GM12878 (cell line): ENCODE measurements at regions not wholly inside any gene's neighbourhood (a gene's known extent, or its start where the extent isn't known, plus 50 kb on each side); places are given as distances from the start of the nearest gene placed in this dataset.

Experiments used
- ATAC-seq: fragments of 200-7000 bp; cut with Tn5 transposase; 3 replicates; pipeline ENCODE4 v1.9.1; 2020; ENCODE audit warnings: mild to moderate bottlenecking, moderate library complexity
- BruUV-seq: library from RNA; stranded (reverse); fragments of 400-500 nt; replicated peaks from 2 replicates; lab custom pipeline; 2021; lab: Mats Ljungman, UMichigan
- CTCF ChIA-PET: fragments of 300-600 bp; sonication (Branson Sonifier 250); formaldehyde crosslinking; extraction: SDS; loops from one replicate; lab custom pipeline; 2021; ENCODE audit warnings: inconsistent platforms; lab: Yijun Ruan, JAX
- POLR2A ChIA-PET: fragments of 350-600 bp; formaldehyde crosslinking; extraction: SDS; loops from one replicate; lab custom pipeline; 2021; ENCODE audit warnings: inconsistent platforms; lab: Charles Lee
- RAD21 ChIA-PET: fragments of 300-600 bp; sonication (Branson Sonifier 250); formaldehyde crosslinking; loops from one replicate; lab custom pipeline; 2023; ENCODE audit warnings: antibody characterized with exemption; ENCODE audit not compliant: unreplicated experiment; lab: Charles Lee
- SMC1A ChIA-PET: fragments of 300-600 bp; sonication (Branson Sonifier 250); formaldehyde crosslinking; loops from one replicate; lab custom pipeline; 2023; ENCODE audit not compliant: unreplicated experiment, uncharacterized antibody; lab: Charles Lee
- DNase-seq: peaks from one replicate; pipeline ENCODE4 v3.0.0-alpha.2; 2011; ENCODE audit warnings: low read depth, low spot score
- FAIRE-seq: peaks from 3 replicates; lab custom pipeline; 2011; peaks lifted over from hg19 to GRCh38; lab: Jason Lieb, UNC
- H2AFZ ChIP-seq: 2 replicates; pipeline ENCODE4 v1.6.0; 2011; ENCODE audit warnings: low read depth, low read length, control low read depth; ENCODE audit not compliant: control insufficient read depth
- H3K27ac ChIP-seq: 2 replicates; pipeline ENCODE4 v1.5.1; 2011; ENCODE audit warnings: control low read depth; ENCODE audit not compliant: control insufficient read depth, insufficient read depth
- H3K27me3 ChIP-seq, 2 experiments: replicated peaks in 1 of 2; 2 replicates each; pipeline versions ENCODE4 v1.6.0 to v1.6.1; 2011; ENCODE audit warnings: low read length in 1 of 2; ENCODE audit not compliant: control insufficient read depth in 2 of 2, insufficient read depth in 2 of 2
- H3K36me3 ChIP-seq, 2 experiments: 2 replicates each; pipeline ENCODE4 v1.5.1; 2011; ENCODE audit warnings: low read length in 1 of 2; ENCODE audit not compliant: control insufficient read depth in 2 of 2, insufficient read depth in 2 of 2
- H3K4me1 ChIP-seq: 2 replicates; pipeline ENCODE4 v1.6.1; 2011; ENCODE audit warnings: mild to moderate bottlenecking, low read length, moderate library complexity, mixed read lengths; ENCODE audit not compliant: control insufficient read depth, insufficient read depth
- H3K4me2 ChIP-seq: 2 replicates; pipeline ENCODE4 v1.6.0; 2011; ENCODE audit warnings: control low read depth; ENCODE audit not compliant: control insufficient read depth, insufficient read depth
- H3K4me3 ChIP-seq: fragments of 200-600 bp; sonication (generic); 2 replicates; pipeline ENCODE4 v1.5.1; 2016
- H3K79me2 ChIP-seq: 2 replicates; pipeline ENCODE4 v1.6.0; 2011; ENCODE audit warnings: low read length; ENCODE audit not compliant: control insufficient read depth, insufficient read depth
- H3K9ac ChIP-seq: 2 replicates; pipeline ENCODE4 v1.8.0; 2011; ENCODE audit warnings: low read length, control low read depth, mixed read lengths; ENCODE audit not compliant: control insufficient read depth, insufficient read depth
- H3K9me3 ChIP-seq: replicated peaks from 3 replicates; pipeline ENCODE4 v1.5.1; 2011; ENCODE audit warnings: mild to moderate bottlenecking, low read length; ENCODE audit not compliant: control insufficient read depth, insufficient read depth
- H4K20me1 ChIP-seq: 2 replicates; pipeline ENCODE4 v1.6.0; 2011; ENCODE audit not compliant: control insufficient read depth, insufficient read depth
- CTCF ChIP-seq, 3 experiments: IDR thresholded peaks in 2 of 3; conservative IDR thresholded peaks in 1 of 3; 2 replicates each; pipeline ENCODE4 v1.5.1; 2011; ENCODE audit warnings: low read depth in 3 of 3, low read length in 3 of 3, mild to moderate bottlenecking in 3 of 3, control low read depth in 2 of 3, moderate library complexity in 2 of 3, inconsistent platforms in 1 of 3, mixed read lengths in 1 of 3; ENCODE audit not compliant: control insufficient read depth in 2 of 3, insufficient read depth in 1 of 3; ENCODE audit errors: extremely low read depth in 1 of 3
- DPF2 ChIP-seq: fragments of 450-650 bp; IDR thresholded peaks from 2 replicates; pipeline ENCODE4 v1.6.1; 2017; ENCODE audit warnings: mild to moderate bottlenecking
- EED ChIP-seq: sonication (generic); IDR thresholded peaks from 2 replicates; pipeline ENCODE4 v1.6.1; 2016; ENCODE audit warnings: antibody characterized with exemption, low read depth
- LARP7 ChIP-seq: fragments of 450-650 bp; IDR thresholded peaks from 2 replicates; pipeline ENCODE4 v1.6.1; 2017; ENCODE audit warnings: mild to moderate bottlenecking
- MXI1 ChIP-seq: fragments of 150-350 bp; IDR thresholded peaks from 2 replicates; pipeline ENCODE4 v1.6.1; 2011; ENCODE audit warnings: low read depth, mild to moderate bottlenecking, inconsistent platforms, low read length, improper control_type of control experiment
- NR2F1 ChIP-seq: fragments of 450-650 bp; conservative IDR thresholded peaks from 2 replicates; pipeline ENCODE4 v1.6.1; 2017; ENCODE audit warnings: mild to moderate bottlenecking
- POU2F2 ChIP-seq: IDR thresholded peaks from 3 replicates; pipeline ENCODE4 v1.6.1; 2011; ENCODE audit warnings: low read depth, mild to moderate bottlenecking, low read length, borderline replicate concordance
- RAD21 ChIP-seq: IDR thresholded peaks from 2 replicates; pipeline ENCODE4 v1.6.1; 2011; ENCODE audit warnings: mild to moderate bottlenecking, low read depth, low read length, moderate library complexity; ENCODE audit not compliant: insufficient read depth
- TAF1 ChIP-seq: IDR thresholded peaks from 2 replicates; pipeline ENCODE4 v1.6.1; 2011; ENCODE audit warnings: mild to moderate bottlenecking, low read depth, low read length, borderline replicate concordance
- YBX1 ChIP-seq: fragments of 450-650 bp; IDR thresholded peaks from 2 replicates; pipeline ENCODE4 v1.6.1; 2016; ENCODE audit warnings: antibody characterized with exemption
- YY1 ChIP-seq: IDR thresholded peaks from 2 replicates; pipeline ENCODE4 v1.6.1; 2011; ENCODE audit warnings: low read depth, mild to moderate bottlenecking, low read length
- WGBS: methylation state at CpG from one replicate; pipeline ENCODE4 v1.1.6; 2016; ENCODE audit warnings: low lambda C conversion rate; ENCODE audit not compliant: insufficient replicate concordance, insufficient coverage; ENCODE audit errors: missing lambda C conversion rate; 5-methylcytosine and 5-hydroxymethylcytosine counted together
- in situ Hi-C: fragments of 300-500 bp; cut with MboI; formaldehyde crosslinking; loops from 9 replicates; pipeline ENCODE4 v1.14.3; 2018; ENCODE audit warnings: mixed read lengths
- intact Hi-C: fragments of 100-400 bp; cut with micrococcal nuclease; formaldehyde crosslinking; loops from one replicate; pipeline ENCODE4 v1.14.2; 2022; ENCODE audit not compliant: unreplicated experiment
- TF ChIP-seq, protein P1 (sequence below): IDR thresholded peaks from 2 replicates; pipeline ENCODE4 v1.6.1; 2011; ENCODE audit warnings: borderline replicate concordance, low read depth, mild to moderate bottlenecking, moderate library complexity, low read length; ENCODE audit not compliant: insufficient read depth, poor library complexity, severe bottlenecking
- TF ChIP-seq, protein P2 (sequence below): fragments of 450-650 bp; IDR thresholded peaks from 2 replicates; pipeline ENCODE4 v1.6.1; 2017; ENCODE audit warnings: mild to moderate bottlenecking, moderate library complexity

- TF ChIP-seq NR2F1 = peak; percentile 97
Measured at GRCh38 chr2:64932371-64933216, 56.6 kb upstream of the SLC1A4 start (continued).

DNA sequence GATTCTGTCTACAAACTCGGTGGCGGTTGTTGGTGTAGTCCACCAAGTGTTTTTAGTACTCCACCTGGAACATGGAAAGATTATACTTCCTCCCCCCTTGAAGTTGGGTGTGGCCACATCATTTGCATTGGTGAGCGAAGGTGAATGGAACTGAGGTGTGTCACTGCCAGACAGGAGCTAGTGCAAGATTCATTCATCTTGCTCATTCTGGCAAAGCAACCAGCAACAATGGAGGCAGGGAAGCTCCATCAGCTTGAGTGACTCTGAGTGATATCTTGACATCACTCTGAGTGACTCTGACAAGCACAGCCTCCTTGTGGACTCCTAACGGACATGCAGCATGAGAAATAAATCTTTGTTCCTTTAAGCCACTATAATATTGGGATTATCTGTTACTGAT is 54.7 kb upstream of the SLC1A4 start:
- ChIA-PET CTCF (interaction anchor here (0.6 to 20.4 kb wide), 4 partner anchors 12 to 99 kb away, joined by 4 to 413 read pairs (median 19); no protein-coding TSS in a partner anchor), POLR2A (interaction anchor here (6.3 to 19.2 kb wide), 3 partner anchors 10 to 56 kb away, joined by 96 to 377 read pairs (median 99); partner anchors contain the start of gene SLC1A4), RAD21 (interaction anchor here (0.8 to 13.8 kb wide), 3 partner anchors 13 to 56 kb away, joined by 3 to 389 read pairs (median 75); no protein-coding TSS in a partner anchor), SMC1A (interaction anchor here (3.0 to 13.7 kb wide), 4 partner anchors 8 to 98 kb away, joined by 19 to 395 read pairs (median 68); no protein-coding TSS in a partner anchor)
- Histone ChIP-seq H3K36me3 (no peaks in the 10 kb centered on the region; a peak in 1 of 4 replicates), H3K4me3 (peak overlapping the region; percentile 42; the same call in 1 of the 2 replicates), H3K4me2 (peak overlapping the region; percentile 32), H2AFZ (no peak overlapping the region), H4K20me1 (no peaks in the 10 kb centered on the region), H3K27me3 (no peaks in the 10 kb centered on the region), H3K79me2 (peaks cover 91% of the 10 kb centered on the region), H3K27ac (peak overlapping the region; percentile 95), H3K4me1 (peaks cover 41% of the 10 kb centered on the region), H3K9ac (no peak overlapping the region), H3K9me3 (peaks cover 8% of the 10 kb centered on the region; the same call in 2 of the 3 replicates)
- DNase-seq (no peak), ATAC-seq (no peak), FAIRE-seq (no peak)
- WGBS = 66% methylated on average over 4 of the region's 4 CpGs
- intact Hi-C loops = loop anchor here (5.0 to 10.0 kb wide), 5 partner anchors 98 to 460 kb away; partner anchors contain the start of genes ACTR2 and RAB1A
- in situ Hi-C loops = loop anchor here (10.0 kb wide), 1 partner anchor 50 kb away; the partner anchor contains the start of gene SLC1A4
- no TSS peak for BruUV-seq
- peak; percentile 29 for TF ChIP-seq RAD21
- TF ChIP-seq, protein P1, sequence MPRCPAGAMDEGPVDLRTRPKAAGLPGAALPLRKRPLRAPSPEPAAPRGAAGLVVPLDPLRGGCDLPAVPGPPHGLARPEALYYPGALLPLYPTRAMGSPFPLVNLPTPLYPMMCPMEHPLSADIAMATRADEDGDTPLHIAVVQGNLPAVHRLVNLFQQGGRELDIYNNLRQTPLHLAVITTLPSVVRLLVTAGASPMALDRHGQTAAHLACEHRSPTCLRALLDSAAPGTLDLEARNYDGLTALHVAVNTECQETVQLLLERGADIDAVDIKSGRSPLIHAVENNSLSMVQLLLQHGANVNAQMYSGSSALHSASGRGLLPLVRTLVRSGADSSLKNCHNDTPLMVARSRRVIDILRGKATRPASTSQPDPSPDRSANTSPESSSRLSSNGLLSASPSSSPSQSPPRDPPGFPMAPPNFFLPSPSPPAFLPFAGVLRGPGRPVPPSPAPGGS = peak; percentile 97
- TF ChIP-seq CTCF (IDR thresholded peaks at IDR 0.05 in 2 of 3, conservative IDR thresholded peaks at IDR 0.05 in 1 of 3; ENCODE audit: control insufficient read depth in 2 of 3, extremely low read depth in 1 of 3, insufficient read depth in 1 of 3, low read depth in 3 of 3, low read length in 3 of 3) = peak; percentile 16 to 32 (median 30); a peak in 3 of 6 replicates
- TF ChIP-seq, protein P2, sequence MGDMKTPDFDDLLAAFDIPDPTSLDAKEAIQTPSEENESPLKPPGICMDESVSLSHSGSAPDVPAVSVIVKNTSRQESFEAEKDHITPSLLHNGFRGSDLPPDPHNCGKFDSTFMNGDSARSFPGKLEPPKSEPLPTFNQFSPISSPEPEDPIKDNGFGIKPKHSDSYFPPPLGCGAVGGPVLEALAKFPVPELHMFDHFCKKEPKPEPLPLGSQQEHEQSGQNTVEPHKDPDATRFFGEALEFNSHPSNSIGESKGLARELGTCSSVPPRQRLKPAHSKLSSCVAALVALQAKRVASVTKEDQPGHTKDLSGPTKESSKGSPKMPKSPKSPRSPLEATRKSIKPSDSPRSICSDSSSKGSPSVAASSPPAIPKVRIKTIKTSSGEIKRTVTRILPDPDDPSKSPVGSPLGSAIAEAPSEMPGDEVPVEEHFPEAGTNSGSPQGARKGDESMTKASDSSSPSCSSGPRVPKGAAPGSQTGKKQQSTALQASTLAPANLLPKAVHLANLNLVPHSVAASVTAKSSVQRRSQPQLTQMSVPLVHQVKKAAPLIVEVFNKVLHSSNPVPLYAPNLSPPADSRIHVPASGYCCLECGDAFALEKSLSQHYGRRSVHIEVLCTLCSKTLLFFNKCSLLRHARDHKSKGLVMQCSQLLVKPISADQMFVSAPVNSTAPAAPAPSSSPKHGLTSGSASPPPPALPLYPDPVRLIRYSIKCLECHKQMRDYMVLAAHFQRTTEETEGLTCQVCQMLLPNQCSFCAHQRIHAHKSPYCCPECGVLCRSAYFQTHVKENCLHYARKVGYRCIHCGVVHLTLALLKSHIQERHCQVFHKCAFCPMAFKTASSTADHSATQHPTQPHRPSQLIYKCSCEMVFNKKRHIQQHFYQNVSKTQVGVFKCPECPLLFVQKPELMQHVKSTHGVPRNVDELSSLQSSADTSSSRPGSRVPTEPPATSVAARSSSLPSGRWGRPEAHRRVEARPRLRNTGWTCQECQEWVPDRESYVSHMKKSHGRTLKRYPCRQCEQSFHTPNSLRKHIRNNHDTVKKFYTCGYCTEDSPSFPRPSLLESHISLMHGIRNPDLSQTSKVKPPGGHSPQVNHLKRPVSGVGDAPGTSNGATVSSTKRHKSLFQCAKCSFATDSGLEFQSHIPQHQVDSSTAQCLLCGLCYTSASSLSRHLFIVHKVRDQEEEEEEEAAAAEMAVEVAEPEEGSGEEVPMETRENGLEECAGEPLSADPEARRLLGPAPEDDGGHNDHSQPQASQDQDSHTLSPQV = no peak
- TF ChIP-seq MXI1 = no peak
- peak; percentile 55; the same call in 1 of the 2 replicates for TF ChIP-seq EED
- peak; percentile 81 for TF ChIP-seq YY1
- 0 out of 2 replicates have a peak, but pooled peaks have one; percentile 21 for TF ChIP-seq TAF1
- TF ChIP-seq YBX1 = no peak
- 0 out of 2 replicates have a peak, but pooled peaks have one; percentile 21 for TF ChIP-seq DPF2
- no peak for TF ChIP-seq LARP7
- peak; percentile 62; the same call in 2 of the 3 replicates for TF ChIP-seq POU2F2
